ENCODE measurements at regions not wholly inside any gene's neighbourhood (a gene's known extent, or its start where the extent isn't known, plus 50 kb on each side); places are given as distances from the start of the nearest gene placed in this dataset.
"Not testable (repeated sequence)": the region's sequence is repeated elsewhere in the genome, so short reads cannot be mapped to it uniquely, and the experiment has no call there.

DNA sequence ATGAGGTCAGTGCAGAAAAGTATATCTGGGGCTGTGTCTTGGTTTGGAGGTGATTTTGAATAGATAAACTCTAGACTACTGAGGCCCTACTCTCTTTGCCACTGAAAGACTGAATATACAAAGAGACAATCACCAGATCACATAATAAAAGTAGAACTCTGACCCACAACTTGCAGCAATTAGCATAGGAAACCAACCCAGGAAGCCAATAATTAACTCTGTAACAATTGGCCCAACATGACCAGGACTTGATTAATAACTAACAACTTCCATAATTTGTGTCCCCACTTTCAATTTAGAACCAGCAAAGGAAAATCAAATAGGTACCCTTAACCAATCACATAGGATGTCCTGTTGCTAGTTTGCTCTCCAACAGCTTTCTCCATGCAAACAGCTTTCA, 1104.9 kb upstream of the CELF4 start:
- no peak for DNase-seq (ENCODE audit: low read depth in 4 of 4, low spot score in 3 of 4)

DNA sequence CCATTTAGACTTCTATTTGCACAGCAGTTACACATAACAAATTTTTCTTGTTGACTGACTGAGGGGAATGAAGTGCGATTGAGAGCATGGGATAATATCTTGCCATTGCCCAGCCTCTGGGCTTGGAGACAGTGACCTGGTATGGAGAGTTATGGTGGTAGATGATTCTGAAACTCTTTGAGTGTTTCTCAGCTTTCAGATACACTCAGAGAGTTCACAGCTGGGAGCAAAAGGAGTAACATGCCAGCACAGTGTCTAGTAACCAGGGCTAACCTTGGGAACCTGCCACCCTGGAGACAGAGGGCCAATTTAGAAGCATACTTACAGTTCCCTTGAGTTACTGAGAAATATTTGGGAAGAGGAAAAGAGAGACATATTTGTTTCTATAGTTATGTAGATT, 1099.3 kb upstream of the CELF4 start:
- no peak for DNase-seq (ENCODE audit: low read depth in 4 of 4, low spot score in 3 of 4)

DNA sequence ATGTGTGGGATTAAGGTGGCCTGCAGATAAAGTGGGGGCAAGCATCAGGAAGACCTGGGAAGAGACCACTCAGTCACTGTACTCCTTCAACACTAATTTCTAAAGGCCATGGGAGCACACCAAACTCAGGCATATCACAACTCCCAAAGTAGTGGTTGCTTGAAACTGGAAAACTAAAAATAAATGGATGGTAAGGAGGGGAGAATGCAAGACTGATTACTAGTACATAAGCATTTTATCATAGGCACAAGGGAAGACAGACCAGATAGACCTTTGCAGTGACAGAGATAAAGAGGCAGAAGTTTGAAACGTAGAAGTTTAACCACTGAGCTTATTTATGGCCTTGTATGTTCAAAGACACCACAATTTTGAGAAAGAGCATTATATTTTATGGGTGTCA, 1098.1 kb upstream of the CELF4 start:
- no peak for DNase-seq (ENCODE audit: low read depth in 4 of 4, low spot score in 3 of 4)

DNA sequence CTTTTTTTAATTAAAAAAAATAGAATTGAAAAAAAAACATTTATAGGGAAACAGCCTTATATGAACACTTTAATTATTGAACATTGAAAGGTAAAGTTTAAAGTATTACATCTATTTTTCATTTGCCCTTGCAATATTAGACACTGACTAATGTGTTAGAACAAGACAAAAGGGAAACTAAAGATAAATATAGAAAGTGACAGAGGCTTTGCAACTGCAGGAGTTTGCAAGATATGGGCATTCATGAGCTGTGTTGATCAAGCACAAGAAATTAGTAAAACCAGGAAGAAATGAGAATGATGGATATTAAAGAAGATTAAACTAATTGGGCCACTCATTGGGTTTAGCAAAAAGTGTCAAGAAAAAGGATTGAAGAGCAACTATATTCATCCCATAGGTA, 1097.7 kb upstream of the CELF4 start:
- no peak for DNase-seq (ENCODE audit: low read depth in 4 of 4, low spot score in 3 of 4)

DNA sequence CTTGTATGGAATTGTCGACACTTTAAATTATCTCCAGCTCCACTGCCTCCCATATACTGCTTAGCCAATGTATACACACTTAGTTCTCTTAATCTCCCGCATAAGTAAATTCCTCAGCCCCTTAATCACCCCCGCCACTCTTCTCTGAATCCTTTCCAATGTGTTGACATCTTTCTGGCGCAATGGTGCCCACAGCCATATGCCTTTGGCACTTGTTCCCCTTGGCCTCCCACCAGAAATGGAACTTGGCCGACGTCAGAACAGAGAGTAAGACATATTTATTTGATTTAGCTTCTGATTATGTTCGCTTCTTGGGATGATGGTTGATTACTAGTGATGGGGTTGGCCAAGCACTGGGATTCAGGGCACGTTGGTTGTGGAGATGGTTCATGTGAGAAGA, 1089.3 kb upstream of the CELF4 start:
- no peak for DNase-seq (ENCODE audit: low read depth in 4 of 4, low spot score in 3 of 4)

DNA sequence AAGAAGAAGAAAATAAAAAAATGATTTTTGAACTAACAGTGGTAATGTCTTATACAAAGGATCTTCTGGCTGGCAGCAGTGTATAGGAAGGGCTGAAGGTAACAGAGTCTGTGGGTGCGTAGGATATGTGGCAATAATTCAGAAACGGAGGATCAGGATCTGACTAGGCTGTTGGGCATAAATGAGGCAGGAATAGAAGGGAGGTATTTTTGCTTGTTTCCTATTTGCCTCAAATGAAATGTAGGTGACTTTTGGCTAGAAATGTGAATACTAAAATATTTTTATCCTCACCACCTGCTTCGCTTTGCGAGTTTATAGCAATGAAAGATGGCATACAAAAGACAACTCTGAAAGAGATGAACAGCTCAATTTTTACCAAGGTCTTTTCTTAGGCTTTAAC, 1086.1 kb upstream of the CELF4 start:
- no peak for DNase-seq (ENCODE audit: low read depth in 4 of 4, low spot score in 3 of 4)

DNA sequence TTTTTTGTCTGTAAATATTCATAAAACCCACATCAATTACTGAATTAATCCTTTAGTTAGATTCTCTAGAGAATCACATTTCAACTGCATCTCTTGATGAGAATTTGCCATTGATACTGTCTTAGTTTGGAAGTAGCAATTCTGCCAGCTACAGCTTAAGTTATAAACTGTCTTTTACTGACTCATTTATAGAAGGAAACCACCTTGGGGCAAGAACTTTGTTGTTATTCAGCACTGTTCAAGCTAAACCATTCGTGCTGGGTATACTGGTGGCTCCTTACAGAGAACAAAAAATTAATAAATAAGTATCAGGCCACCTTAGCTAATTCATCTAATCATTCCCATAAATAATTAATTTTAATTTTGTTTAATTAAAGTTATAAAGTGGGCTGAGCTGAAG, 1082.6 kb upstream of the CELF4 start:
- no peak for DNase-seq (ENCODE audit: low read depth in 4 of 4, low spot score in 3 of 4)

DNA sequence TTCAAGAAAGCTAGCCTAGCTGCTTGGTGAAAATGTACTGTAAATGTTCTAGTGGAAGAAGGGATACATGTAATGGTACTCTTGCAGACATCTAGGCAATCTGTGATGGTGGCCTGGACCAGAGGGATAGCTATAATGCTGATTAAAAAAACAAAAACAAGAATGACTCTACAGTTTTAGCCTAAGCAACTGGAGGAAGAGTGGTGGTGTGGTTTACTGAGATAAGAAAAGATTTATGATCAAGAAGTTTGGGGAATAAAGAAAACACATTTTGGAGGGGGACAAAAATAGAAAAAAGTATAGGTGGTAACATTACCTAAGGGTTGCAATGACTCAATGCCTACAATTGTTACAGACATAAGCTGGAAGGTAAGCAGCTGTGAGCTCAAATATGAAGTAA, 1080.7 kb upstream of the CELF4 start:
- DNase-seq (ENCODE audit: low read depth in 4 of 4, low spot score in 3 of 4) = no peak

DNA sequence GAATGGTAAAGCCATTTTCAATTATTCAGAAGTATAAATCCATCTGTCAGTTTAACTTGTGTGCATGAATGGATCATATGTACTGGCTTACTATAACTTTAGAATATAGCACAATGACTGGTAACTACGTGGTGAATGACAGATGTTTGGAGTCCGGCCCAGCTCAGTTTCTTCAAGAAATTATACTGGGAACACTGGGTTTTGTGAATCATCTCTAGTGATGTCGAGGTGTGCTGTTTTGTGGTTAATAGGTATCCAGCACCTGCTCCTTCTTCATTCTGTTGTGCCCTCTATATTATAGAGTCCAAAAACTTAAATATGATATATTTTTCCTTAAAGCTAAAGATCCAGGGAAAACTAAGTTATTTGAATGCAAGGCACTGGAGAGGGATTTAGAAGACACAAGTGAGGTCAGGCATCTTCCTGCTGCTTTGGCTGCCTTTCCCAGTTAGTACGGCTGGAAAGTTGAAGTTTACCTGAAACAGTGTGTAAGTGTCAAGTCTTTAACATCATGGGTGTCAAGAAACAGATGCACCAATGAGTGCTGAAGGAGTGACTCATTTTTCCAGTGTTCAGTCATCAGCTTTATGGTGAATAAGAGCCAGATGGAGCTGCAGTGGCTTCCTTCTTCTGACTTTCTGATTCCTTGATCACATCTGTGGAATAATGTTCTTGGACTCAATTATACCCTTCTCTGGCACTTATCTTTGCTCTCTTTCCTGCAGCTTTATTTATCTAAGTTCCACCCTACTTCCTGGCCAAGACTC, 1079.5 kb upstream of the CELF4 start:
- no peak for DNase-seq (ENCODE audit: low read depth in 4 of 4, low spot score in 3 of 4)

DNA sequence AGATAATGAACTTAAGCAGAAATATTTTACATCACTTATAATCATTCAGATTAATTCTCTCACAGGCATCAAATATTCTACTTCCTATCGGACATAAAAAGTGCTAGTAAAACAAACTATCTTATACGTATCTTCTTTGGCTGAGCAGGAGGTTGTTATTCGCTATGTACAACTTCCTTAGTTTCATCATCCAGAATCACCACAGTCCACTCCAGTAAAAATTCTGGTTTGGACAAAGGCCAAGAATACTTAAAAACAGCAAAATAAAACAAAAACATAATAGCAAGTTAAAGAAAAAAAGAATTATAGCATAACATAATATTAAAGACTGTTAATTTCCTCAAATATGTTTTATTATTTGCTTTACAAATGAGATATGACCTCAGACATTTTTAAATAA, 1077.1 kb upstream of the CELF4 start:
- DNase-seq (ENCODE audit: low read depth in 4 of 4, low spot score in 3 of 4) = no peak

DNA sequence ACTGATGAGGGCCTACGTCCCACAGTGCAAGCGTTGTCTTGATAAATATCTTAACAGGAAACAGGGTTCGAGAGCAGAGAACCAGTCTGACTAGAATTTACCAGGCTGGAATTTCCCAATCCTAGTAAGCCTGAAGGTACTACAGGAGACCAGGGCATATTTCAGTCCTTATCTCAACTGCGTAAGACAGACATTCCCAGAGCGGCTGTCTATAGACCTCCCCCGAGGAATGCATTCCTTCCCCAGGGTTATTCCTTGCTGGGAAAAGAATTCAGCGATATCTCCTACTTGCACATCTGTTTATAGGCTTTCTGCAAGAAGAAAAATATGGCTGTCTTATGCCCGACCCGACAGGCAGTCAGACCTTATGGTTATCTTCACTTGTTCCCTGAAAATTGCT, 1074.1 kb upstream of the CELF4 start:
- not testable (repeated sequence) for DNase-seq (ENCODE audit: low read depth in 4 of 4, low spot score in 3 of 4)

DNA sequence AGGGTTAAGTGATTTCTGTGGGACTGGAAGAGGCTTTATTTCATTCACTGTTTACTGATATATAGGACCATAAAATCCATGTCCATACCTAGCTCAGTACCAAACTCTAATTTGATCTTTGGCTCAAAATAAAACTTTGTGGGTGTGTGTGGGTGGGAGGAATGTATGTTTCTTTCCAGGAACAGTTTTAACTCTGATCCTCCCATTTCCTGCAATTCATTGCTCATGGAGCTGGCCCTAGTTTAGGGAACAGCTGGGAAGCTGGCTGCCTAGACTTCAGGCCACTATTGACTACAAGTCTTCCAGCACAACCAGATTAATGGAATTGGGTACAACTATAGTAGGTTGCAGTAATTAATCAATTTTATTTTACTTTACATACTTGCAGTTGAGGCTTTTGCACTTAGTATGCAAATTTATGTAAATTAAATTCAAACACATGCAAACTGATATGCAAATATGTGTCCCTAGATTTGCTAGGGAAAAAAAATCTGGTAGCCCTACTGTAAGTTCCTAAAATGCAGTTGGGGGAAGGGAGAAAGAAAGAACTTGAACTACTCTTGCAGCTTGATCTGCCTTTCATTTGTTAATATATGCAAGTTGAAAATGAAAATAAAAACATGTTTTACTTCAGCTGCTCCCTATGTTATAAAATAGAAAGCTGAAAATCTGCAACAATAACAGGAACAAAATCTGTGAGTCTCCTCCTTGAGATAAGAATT, 1070.3 kb upstream of the CELF4 start:
- peak in 2 of 4 donors; percentile 16 to 22 for DNase-seq (ENCODE audit: low read depth in 4 of 4, low spot score in 3 of 4)

DNA sequence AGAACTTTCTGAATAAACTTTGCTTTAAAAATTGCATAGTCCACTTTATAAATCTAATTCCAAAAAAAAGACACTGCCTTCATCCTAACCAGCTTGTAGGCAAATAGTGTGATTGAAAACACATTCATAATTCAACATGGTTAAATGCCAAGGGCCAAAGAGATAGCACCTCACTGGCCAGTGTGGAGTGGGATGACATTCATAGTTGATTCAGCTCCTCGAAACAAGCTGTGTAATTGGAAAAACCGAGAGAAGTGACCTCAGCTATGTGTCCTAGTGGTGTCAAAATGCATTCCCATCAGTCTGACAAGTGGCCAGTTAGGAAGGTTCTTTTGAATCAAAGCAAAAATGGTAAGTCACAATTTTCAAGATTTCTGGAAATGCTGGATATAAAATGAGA, 1068.5 kb upstream of the CELF4 start:
- DNase-seq (ENCODE audit: low read depth in 4 of 4, low spot score in 3 of 4) = no peak

DNA sequence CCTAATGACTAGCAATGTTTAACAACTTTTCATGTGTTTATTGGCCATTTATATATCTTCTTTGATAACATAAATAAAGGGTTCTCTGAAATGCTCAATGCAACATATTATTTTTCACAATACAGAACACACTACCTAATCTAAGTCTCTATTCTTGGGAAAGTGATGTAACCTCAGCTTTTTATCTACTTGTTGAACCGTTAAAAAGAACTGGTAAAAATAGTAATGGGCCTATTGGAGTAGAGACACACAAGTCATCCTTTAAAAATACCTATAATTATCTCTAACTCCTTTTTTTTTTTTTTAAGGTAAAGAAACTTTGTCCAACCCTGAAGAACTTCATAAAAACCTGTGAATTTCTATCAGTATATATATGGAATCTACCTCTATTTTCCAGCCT, 1067.7 kb upstream of the CELF4 start:
- DNase-seq (ENCODE audit: low read depth in 4 of 4, low spot score in 3 of 4) = no peak

DNA sequence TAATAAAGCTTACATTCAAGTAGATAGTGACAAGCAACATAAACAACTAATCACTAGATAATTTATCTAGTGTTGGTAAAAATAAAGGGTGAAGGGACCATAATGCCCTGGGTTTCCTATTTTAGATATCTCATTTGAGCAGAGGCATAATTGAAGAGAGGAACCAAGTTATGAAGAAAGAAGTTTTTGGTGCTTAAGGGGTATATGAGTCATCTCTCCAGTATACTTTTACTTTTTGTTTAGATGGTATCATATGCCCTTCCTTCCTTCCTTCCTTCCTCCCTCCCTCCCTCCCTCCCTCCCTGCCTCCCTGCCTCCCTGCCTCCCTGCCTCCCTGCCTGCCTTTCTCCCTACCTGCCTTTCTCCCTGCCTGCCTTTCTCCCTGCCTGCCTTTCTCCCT, 1053.5 kb upstream of the CELF4 start:
- DNase-seq (ENCODE audit: low read depth in 4 of 4, low spot score in 3 of 4) = no peak

DNA sequence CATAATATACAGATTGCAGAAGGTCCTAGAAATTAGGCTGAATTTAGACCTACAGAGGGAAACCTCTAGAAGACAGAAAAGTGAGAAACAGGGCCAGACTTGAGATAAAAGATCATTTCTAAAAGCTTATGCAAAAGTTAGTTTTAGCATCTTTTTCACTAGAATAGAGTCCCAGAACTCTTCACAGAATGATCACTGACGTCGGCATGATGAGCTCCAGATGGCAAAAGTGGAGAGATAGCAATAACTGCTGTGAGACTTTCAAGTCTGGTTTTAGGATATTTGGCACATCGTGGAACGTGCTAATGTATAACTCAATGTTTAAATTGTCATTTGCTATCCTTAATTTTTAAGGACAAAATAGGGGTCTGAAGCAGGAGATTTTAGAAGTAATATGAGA, 1050.7 kb upstream of the CELF4 start:
- no peak for DNase-seq (ENCODE audit: low read depth in 4 of 4, low spot score in 3 of 4)

DNA sequence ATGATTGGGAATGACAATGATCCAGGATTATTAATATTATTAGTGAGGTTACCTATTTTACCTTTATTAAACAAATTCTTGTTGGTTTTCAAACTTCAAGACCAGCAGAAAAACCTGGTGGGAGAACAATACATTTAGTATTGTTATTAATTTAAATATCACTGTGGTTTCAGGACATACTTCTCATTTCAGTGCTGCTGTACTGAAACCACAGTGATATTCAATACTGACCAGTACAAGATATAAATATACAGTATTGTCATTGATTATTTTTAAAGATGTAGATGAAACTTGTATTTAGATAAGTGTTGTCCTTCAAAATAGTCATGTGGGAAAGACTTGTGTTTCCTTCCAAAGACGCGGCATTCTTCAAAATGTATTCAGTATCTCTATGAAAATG, 1047.3 kb upstream of the CELF4 start:
- DNase-seq (ENCODE audit: low read depth in 4 of 4, low spot score in 3 of 4) = no peak

DNA sequence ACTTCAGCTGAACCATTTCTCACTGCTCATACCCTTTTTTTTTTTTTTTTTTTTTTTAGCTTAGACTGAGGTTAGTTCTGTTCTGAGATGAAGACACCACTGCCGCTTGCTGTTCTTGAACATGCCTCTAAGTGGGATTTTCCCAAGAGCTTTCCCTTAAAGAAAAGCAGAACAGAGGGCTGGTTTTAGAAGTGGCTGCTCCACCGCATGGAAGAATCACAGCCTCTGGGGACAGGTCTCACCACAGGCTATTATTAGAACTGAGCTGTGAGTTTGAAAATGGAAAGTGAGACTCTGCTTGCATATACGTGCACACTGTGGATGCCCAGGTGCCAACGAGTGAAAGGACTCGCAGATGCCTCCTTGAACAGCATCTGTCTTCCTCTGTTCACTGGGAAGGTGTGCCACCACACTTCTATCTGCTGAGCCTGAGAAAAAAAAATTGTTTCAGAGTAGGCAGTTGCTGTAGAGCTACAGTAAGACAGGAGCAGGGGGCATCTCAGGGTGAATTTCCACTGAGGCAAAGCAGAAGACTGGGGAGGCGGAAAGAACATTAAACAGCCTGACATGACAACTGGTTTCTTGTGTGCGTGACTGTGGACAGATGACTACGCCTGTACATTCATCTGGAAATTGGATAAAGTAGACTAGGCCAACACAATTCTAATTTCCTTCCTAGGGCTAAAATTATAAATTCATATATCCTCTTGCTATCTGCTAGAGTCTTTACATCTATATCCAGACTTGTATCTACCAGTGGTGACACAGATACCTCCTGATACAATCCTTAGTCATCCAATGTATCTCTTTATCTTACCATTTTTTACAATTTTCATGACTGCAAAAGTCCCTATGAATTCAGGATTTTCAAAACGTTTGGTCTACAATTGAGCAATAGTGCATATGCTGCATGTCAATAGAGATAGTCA, 1045.7 kb upstream of the CELF4 start:
- DNase-seq (ENCODE audit: low read depth in 4 of 4, low spot score in 3 of 4) = no peak

DNA sequence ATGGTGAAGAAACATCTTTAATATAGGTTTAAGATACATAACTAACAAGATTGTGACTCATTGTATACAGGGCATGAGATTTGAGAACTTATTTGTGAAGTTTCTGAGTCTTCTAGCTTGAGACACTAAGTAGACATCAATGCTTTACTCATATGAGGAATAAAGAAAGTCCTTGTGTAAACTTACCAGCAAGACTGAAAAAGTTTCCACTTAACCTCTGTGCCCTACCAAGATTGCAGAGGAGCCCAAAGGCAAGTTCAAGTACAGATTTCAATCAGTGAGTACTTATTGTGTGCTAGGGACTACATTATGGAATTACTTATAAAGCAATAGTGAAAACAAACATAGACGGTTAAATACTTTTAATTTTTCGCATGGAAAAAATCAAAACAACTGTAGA, 1041.2 kb upstream of the CELF4 start:
- no peak for DNase-seq (ENCODE audit: low read depth in 4 of 4, low spot score in 3 of 4)

DNA sequence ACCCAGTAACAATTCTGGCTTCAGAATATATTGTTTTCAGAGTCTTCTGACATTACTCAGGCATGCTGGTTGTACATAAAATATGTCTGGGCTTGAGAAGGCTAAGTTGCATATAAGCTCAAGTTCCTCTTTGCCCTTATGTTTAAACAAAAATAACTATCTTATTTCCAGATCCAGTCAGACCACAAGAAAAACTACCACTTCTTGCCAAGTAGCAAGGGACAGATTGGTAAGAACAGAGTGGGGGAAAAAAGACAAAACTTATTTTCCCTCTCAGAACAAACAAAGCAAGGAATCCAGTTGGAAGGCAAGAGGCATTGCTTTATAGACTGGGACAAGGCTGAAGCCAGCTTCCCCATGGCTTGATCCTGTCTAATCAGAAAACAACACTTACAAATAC, 1036.7 kb upstream of the CELF4 start:
- DNase-seq (ENCODE audit: low read depth in 4 of 4, low spot score in 3 of 4) = no peak

DNA sequence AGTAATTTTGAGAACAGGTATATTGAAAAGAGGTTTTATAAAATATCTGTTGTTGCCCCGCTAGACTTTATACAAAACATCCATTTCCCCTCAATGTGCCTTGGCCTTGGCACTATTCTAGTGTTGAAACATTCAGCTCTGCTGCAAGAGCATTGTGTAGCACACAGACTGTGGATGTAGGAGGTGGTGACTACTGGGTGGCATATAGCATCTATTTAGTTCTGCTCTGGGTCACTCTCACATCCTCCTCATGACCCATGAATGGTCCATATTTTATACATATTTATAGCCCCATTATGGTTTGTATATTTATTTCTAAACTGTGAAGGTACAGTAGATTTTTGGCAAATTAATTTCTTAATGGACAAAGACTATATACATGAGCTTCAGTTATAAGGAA, 1022.0 kb upstream of the CELF4 start:
- no peak for DNase-seq (ENCODE audit: low read depth in 4 of 4, low spot score in 3 of 4)
